ENCODE measurements at regions not wholly inside any gene's neighbourhood (a gene's known extent, or its start where the extent isn't known, plus 50 kb on each side); places are given as distances from the start of the nearest gene placed in this dataset.

GRCh38 chr14:39875028-39875427 lies 442.8 kb upstream of the FBXO33 start:
- TF ChIP-seq EZH2 (IDR thresholded peaks at IDR 0.05) (no peak), POLR2AphosphoS5 (IDR thresholded peaks at IDR 0.05; ENCODE audit: borderline replicate concordance, low read depth, low read length) (no peak), FOXP2 (optimal IDR thresholded peaks at IDR 0.05; ENCODE audit: control extremely low read depth, extremely low read length, insufficient read depth) (no peak)
